ENCODE measurements at regions not wholly inside any gene's neighbourhood (a gene's known extent, or its start where the extent isn't known, plus 50 kb on each side); places are given as distances from the start of the nearest gene placed in this dataset.

- no peaks in the 10 kb centered on the region for H3K4me1 ChIP-seq
- intact Hi-C loops (cut with DNase I; ENCODE audit: low total_unique reads), result no loop called here
- 88 to 93% (median 92%) methylated on average over 9 of the region's 9 CpGs for WGBS, 5 donors
- no peak for TF ChIP-seq POLR2AphosphoS5 (IDR thresholded peaks at IDR 0.05)
- TF ChIP-seq EP300 (IDR thresholded peaks at IDR 0.05), result no peak
- TF ChIP-seq, protein P1, sequence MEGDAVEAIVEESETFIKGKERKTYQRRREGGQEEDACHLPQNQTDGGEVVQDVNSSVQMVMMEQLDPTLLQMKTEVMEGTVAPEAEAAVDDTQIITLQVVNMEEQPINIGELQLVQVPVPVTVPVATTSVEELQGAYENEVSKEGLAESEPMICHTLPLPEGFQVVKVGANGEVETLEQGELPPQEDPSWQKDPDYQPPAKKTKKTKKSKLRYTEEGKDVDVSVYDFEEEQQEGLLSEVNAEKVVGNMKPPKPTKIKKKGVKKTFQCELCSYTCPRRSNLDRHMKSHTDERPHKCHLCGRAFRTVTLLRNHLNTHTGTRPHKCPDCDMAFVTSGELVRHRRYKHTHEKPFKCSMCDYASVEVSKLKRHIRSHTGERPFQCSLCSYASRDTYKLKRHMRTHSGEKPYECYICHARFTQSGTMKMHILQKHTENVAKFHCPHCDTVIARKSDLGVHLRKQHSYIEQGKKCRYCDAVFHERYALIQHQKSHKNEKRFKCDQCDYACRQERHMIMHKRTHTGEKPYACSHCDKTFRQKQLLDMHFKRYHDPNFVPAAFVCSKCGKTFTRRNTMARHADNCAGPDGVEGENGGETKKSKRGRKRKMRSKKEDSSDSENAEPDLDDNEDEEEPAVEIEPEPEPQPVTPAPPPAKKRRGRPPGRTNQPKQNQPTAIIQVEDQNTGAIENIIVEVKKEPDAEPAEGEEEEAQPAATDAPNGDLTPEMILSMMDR (IDR thresholded peaks at IDR 0.05), result no peak
- TF ChIP-seq POLR2A (IDR thresholded peaks at IDR 0.05), result no peak
- H3K27me3 ChIP-seq, result peaks cover 0 to 30% (median 0%) of the 10 kb centered on the region in 3 donors
- DNase-seq, result no peak
- no peaks in the 10 kb centered on the region for H3K36me3 ChIP-seq
- H3K4me3 ChIP-seq, result no peak overlapping the region
- H3K9me3 ChIP-seq, result peaks cover 0 to 10% (median 4%) of the 10 kb centered on the region in 4 donors
- H3K27ac ChIP-seq, result no peak overlapping the region
These were observed 85.9 kb downstream of the SOX1 start for GRCh38 chr13:112152846-112153245.

DNA sequence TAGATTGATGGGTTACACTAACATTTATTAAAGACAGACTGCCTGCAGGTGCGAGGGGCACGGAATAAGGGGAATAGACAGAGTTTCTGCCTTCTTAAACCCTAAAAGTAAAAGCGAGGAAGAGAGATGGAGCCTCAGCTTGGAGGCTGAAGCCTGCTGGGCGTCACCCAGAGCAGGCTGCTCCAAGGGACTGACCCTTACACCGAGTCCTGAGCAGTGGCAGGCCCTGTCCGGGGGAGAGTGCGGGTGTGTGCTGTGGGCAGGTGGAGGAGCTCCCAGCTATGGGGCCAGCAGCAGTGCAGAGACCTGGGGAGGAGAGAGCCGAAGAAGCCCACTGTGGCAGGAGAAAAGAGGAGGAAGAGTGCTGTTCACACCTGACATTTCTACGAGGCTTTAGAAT is 86.4 kb downstream of the SOX1 start:
- 64 to 85% (median 73%) methylated on average over 9 of the region's 9 CpGs for WGBS, 5 donors
- H3K4me1 ChIP-seq, result no peaks in the 10 kb centered on the region
- no peaks in the 10 kb centered on the region for H3K36me3 ChIP-seq
- peaks cover 0 to 10% (median 4%) of the 10 kb centered on the region in 4 donors for H3K9me3 ChIP-seq
- H3K4me3 ChIP-seq, result no peak overlapping the region
- TF ChIP-seq POLR2AphosphoS5 (IDR thresholded peaks at IDR 0.05), result no peak
- H3K27me3 ChIP-seq, result peaks cover 0 to 30% (median 0%) of the 10 kb centered on the region in 3 donors
- intact Hi-C loops (cut with DNase I; ENCODE audit: low total_unique reads), result no loop called here
- no peak for DNase-seq
- no peak overlapping the region for H3K27ac ChIP-seq

- 52 to 67% (median 64%) methylated on average over 6 of the region's 6 CpGs for WGBS, 5 donors
- no peak overlapping the region for H3K27ac ChIP-seq
- TF ChIP-seq POLR2A (IDR thresholded peaks at IDR 0.05) (no peak), POLR2AphosphoS5 (IDR thresholded peaks at IDR 0.05) (no peak), EP300 (IDR thresholded peaks at IDR 0.05) (no peak)
- TF ChIP-seq, protein P1 (IDR thresholded peaks at IDR 0.05), result no peak
- no peak overlapping the region for H3K4me3 ChIP-seq
- DNase-seq, result no peak
- peaks cover 0 to 10% (median 4%) of the 10 kb centered on the region in 4 donors for H3K9me3 ChIP-seq
- no peaks in the 10 kb centered on the region for H3K4me1 ChIP-seq
- intact Hi-C loops (cut with DNase I; ENCODE audit: low total_unique reads), result no loop called here
- peaks cover 0 to 33% (median 0%) of the 10 kb centered on the region in 3 donors for H3K27me3 ChIP-seq
- no peaks in the 10 kb centered on the region for H3K36me3 ChIP-seq
These were observed 86.9 kb downstream of the SOX1 start for GRCh38 chr13:112153846-112154245.

DNA sequence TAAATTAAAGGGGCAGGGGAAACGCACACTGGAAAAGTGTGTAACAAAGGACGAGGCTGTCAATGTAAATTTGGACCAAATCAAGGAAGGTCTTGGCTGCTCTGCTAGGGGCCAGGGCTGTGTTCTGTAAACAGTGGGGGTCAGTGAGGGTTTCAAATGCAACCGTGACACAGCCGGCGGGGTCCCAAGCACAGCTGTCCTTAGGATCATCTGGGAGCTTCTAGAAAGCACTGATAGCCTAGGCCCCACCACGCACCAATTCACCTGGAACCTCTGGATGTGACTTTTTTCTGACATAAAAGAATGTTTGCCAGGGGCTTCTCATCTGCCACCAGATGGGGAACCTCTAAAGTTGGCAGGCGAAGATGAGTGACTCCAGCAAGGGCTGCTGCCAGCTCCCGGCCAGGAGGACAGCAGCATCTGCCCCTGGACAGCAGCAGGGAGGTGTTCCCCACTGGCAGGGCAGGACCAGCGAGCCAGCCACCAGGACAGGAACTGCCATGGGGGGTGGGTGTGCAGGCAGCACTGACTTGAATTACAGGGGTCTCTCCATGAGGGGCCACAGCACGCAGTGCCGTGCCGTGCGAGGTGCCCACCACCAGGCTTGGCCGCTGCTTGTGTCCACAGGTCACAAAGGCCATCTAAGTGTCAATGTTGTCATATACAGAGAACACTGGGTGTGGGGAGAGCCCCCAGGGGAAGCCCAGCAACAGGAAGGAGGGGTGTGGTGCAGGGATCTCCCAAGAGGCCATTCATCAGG is 87.5 kb downstream of the SOX1 start:
- no peaks in the 10 kb centered on the region for H3K36me3 ChIP-seq
- intact Hi-C loops (cut with DNase I; ENCODE audit: low total_unique reads), result no loop called here
- peaks cover 0 to 39% (median 0%) of the 10 kb centered on the region in 3 donors for H3K27me3 ChIP-seq
- no peak overlapping the region for H3K27ac ChIP-seq
- H3K4me3 ChIP-seq, result no peak overlapping the region
- H3K9me3 ChIP-seq, result peaks cover 0 to 10% (median 4%) of the 10 kb centered on the region in 4 donors
- no peaks in the 10 kb centered on the region for H3K4me1 ChIP-seq
- TF ChIP-seq EP300 (IDR thresholded peaks at IDR 0.05) (no peak), POLR2AphosphoS5 (IDR thresholded peaks at IDR 0.05) (no peak), POLR2A (IDR thresholded peaks at IDR 0.05) (no peak)
- TF ChIP-seq, protein P1 (IDR thresholded peaks at IDR 0.05), result no peak
- no peak for DNase-seq
- 63 to 78% (median 67%) methylated on average over 13 to 14 of the region's 14 CpGs for WGBS, 5 donors

- Histone ChIP-seq H3K27me3 (peaks cover 0 to 54% (median 0%) of the 10 kb centered on the region in 3 donors), H3K27ac (no peak overlapping the region), H3K36me3 (no peaks in the 10 kb centered on the region), H3K4me1 (no peaks in the 10 kb centered on the region), H3K4me3 (no peak overlapping the region), H3K9me3 (peaks cover 0 to 10% (median 4%) of the 10 kb centered on the region in 4 donors)
- DNase-seq, result no peak
- intact Hi-C loops (cut with DNase I; ENCODE audit: low total_unique reads), result no loop called here
- 69 to 91% (median 83%) methylated on average over 5 of the region's 5 CpGs for WGBS, 5 donors
- TF ChIP-seq EP300 (IDR thresholded peaks at IDR 0.05) (no peak), POLR2AphosphoS5 (IDR thresholded peaks at IDR 0.05) (no peak), POLR2A (IDR thresholded peaks at IDR 0.05) (no peak)
- TF ChIP-seq, protein P1 (IDR thresholded peaks at IDR 0.05), result no peak
These were observed 92.0 kb downstream of the SOX1 start for GRCh38 chr13:112158961-112159360.
